Lung (tissue), 11 donors: ENCODE measurements at regions not wholly inside any gene's neighbourhood (a gene's known extent, or its start where the extent isn't known, plus 50 kb on each side); places are given as distances from the start of the nearest gene placed in this dataset.

Experiments used
- ATAC-seq: fragments of 200-7000 bp; cut with Tn5 transposase; one replicate; pipeline ENCODE4 v1.9.1; 2020; ENCODE audit warnings: moderate number of reproducible peaks; ENCODE audit not compliant: insufficient read depth, low FRiP score
- DNase-seq, 3 donors: peaks; one replicate each; pipeline ENCODE4 v3.0.0-alpha.2; 2013 to 2017
- H3K27ac ChIP-seq, 2 donors: one replicate each; pipeline ENCODE4 v1.5.1; 2013; ENCODE audit warnings: mild to moderate bottlenecking in 2 of 2, moderate library complexity in 2 of 2, control low read depth in 1 of 2, inconsistent platforms in 1 of 2, low read depth in 1 of 2, low read length in 1 of 2
- H3K27me3 ChIP-seq, 3 donors: one replicate each; pipeline ENCODE4 v1.5.1; 2013; ENCODE audit warnings: low read length in 2 of 3; ENCODE audit not compliant: control insufficient read depth in 3 of 3, insufficient read depth in 3 of 3
- H3K36me3 ChIP-seq, 4 donors: one replicate each; pipeline ENCODE4 v1.5.1; 2013; ENCODE audit warnings: low read length in 4 of 4, mild to moderate bottlenecking in 1 of 4, moderate library complexity in 1 of 4; ENCODE audit not compliant: control insufficient read depth in 4 of 4, insufficient read depth in 4 of 4
- H3K4me1 ChIP-seq, 5 donors: one replicate each; pipeline ENCODE4 v1.5.1; 2013; ENCODE audit warnings: low read length in 5 of 5, mild to moderate bottlenecking in 2 of 5, moderate library complexity in 1 of 5; ENCODE audit not compliant: control insufficient read depth in 5 of 5, insufficient read depth in 5 of 5
- H3K4me3 ChIP-seq: one replicate; pipeline ENCODE4 v1.5.1; 2013; ENCODE audit warnings: mild to moderate bottlenecking, control low read depth, moderate library complexity
- H3K9ac ChIP-seq, 2 donors: one replicate each; pipeline ENCODE4 v1.5.1; 2013; ENCODE audit warnings: low read length in 2 of 2, control low read depth in 1 of 2; ENCODE audit not compliant: insufficient read depth in 1 of 2
- H3K9me3 ChIP-seq, 4 donors: one replicate each; pipeline ENCODE4 v1.5.1; 2013; ENCODE audit warnings: low read length in 3 of 4, mild to moderate bottlenecking in 1 of 4, moderate library complexity in 1 of 4; ENCODE audit not compliant: control insufficient read depth in 4 of 4, insufficient read depth in 3 of 4
- WGBS, 2 donors: extraction: QIAGEN DNeasy Blood & Tissue Kit; methylation state at CpG; one replicate each; pipeline ENCODE4 v1.1.7; 2013; 5-methylcytosine and 5-hydroxymethylcytosine counted together
- TF ChIP-seq, protein P1 (sequence below): IDR thresholded peaks from 2 replicates; pipeline ENCODE4 v1.5.1; 2012; ENCODE audit warnings: mild to moderate bottlenecking; ENCODE audit errors: control extremely low read depth, extremely low read depth
- donor health status: control.
- donor health status: control.
- donor health status: Bipolar disorder and iron deficiency.
- donor health status: healthy.
- donor health status: DM: yes; HTN: yes; CAD: no.

DNA sequence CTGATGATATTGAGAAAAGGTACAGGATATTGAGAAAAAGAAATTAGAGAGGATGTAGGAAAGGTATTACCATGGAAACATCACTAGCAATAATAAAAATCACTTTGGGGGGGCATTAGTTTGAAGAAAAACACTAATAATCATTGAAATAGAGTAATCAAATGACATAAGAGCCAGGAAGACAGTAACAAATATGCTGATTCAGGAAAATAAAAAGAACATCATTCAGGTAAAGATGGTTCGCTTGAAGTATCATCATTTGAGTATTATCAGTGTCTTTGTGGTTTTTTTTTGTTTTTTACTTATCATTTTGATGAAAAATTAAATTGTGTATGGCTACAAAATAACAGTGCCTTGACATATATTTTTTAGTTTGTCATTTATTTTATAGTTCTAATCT is 164.5 kb downstream of the IFI44 start:
- Histone ChIP-seq H3K36me3 (no peaks in the 10 kb centered on the region), H3K4me3 (no peak overlapping the region), H3K27ac (no peak overlapping the region), H3K9ac (no peak overlapping the region), H3K4me1 (no peaks in the 10 kb centered on the region), H3K9me3 (no peaks in the 10 kb centered on the region), H3K27me3 (no peaks in the 10 kb centered on the region)
- TF ChIP-seq, protein P1, sequence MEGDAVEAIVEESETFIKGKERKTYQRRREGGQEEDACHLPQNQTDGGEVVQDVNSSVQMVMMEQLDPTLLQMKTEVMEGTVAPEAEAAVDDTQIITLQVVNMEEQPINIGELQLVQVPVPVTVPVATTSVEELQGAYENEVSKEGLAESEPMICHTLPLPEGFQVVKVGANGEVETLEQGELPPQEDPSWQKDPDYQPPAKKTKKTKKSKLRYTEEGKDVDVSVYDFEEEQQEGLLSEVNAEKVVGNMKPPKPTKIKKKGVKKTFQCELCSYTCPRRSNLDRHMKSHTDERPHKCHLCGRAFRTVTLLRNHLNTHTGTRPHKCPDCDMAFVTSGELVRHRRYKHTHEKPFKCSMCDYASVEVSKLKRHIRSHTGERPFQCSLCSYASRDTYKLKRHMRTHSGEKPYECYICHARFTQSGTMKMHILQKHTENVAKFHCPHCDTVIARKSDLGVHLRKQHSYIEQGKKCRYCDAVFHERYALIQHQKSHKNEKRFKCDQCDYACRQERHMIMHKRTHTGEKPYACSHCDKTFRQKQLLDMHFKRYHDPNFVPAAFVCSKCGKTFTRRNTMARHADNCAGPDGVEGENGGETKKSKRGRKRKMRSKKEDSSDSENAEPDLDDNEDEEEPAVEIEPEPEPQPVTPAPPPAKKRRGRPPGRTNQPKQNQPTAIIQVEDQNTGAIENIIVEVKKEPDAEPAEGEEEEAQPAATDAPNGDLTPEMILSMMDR = no peak
- 79 to 84% methylated on average over 1 of the region's 1 CpG for WGBS, 2 donors
- ATAC-seq = no peak
- DNase-seq = no peak

- TF ChIP-seq, protein P1 = no peak
- H3K9ac ChIP-seq = no peak overlapping the region
- no peaks in the 10 kb centered on the region for H3K36me3 ChIP-seq
- no peaks in the 10 kb centered on the region for H3K27me3 ChIP-seq
- H3K4me1 ChIP-seq = no peaks in the 10 kb centered on the region
- no peak overlapping the region for H3K27ac ChIP-seq
- WGBS, 2 donors = 89% methylated on average over 2 of the region's 2 CpGs
- no peak for DNase-seq
- H3K9me3 ChIP-seq = no peaks in the 10 kb centered on the region
- H3K4me3 ChIP-seq = no peak overlapping the region
- no peak for ATAC-seq
These were observed 175.9 kb downstream of the IFI44 start for GRCh38 chr1:78825561-78825960.

DNA sequence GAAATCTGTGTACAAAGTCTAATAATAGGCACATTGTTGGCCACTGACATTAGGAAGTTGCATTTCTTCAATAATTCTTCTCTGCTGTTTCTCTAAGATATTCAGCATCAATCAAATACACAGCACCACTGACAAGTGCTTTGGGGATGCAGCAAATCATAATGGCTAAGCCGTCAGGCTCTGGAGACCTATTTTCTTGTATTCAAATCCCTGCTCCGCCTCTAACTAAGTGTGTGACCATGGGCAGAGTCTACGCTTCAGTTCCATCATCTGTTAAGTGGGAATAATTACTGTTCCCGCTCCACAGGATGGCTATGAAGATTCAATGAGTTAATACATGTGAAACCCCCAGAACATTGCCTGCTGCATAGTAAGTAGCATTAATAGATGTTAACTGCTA is 176.9 kb downstream of the ADGRL4 start:
- H3K27ac ChIP-seq = no peak overlapping the region
- H3K9me3 ChIP-seq = no peaks in the 10 kb centered on the region
- H3K27me3 ChIP-seq = no peaks in the 10 kb centered on the region
- peaks cover 0 to 4% (median 0%) of the 10 kb centered on the region in 5 donors for H3K4me1 ChIP-seq
- no peak overlapping the region for H3K4me3 ChIP-seq
- TF ChIP-seq, protein P1 = no peak
- WGBS, 2 donors = 91 to 94% methylated on average over 4 of the region's 4 CpGs
- ATAC-seq = no peak
- H3K36me3 ChIP-seq = no peaks in the 10 kb centered on the region
- no peak overlapping the region for H3K9ac ChIP-seq
- DNase-seq = no peak

DNA sequence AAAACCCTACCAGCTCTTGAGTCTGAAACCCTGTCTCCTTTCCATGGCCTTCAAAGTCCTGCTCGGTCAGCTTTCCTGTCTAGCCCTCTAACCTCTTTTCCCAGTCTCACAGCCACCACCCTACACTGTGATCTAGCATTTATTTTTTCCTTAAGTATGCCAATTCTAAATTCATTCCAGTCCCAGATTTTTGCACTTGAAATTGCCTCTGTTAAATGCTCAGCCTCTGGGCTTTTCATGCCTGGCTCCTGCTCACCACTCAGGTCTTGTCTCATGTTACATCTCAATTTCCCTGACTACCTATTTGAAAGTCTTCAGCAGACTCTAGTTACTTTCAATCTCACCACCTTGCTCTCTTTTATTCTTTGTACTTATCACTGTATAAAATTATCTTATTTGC is 176.2 kb downstream of the ADGRL4 start:
- H3K4me1 ChIP-seq = peaks cover 0 to 4% (median 0%) of the 10 kb centered on the region in 5 donors
- TF ChIP-seq, protein P1 = no peak
- WGBS, 2 donors = 44 to 91% methylated on average over 1 of the region's 1 CpG
- H3K9me3 ChIP-seq = no peaks in the 10 kb centered on the region
- H3K36me3 ChIP-seq = no peaks in the 10 kb centered on the region
- peak in 1 of 3 donors; percentile 16 for DNase-seq
- no peak overlapping the region for H3K9ac ChIP-seq
- no peak for ATAC-seq
- H3K4me3 ChIP-seq = no peak overlapping the region
- H3K27me3 ChIP-seq = no peaks in the 10 kb centered on the region
- H3K27ac ChIP-seq = no peak overlapping the region
